OCI-LY1 (cell line): ENCODE measurements at regions not wholly inside any gene's neighbourhood (a gene's known extent, or its start where the extent isn't known, plus 50 kb on each side); places are given as distances from the start of the nearest gene placed in this dataset.
"Not testable (repeated sequence)": the region's sequence is repeated elsewhere in the genome, so short reads cannot be mapped to it uniquely, and the experiment has no call there.

Experiments
- H2AFZ ChIP-seq: fragments of 200-600 bp; sonication (generic), shearing (Covaris generic); 2 replicates; pipeline ENCODE4 v1.6.0; 2014; ENCODE audit warnings: antibody characterized with exemption, mild to moderate bottlenecking, low read length
- H3F3A ChIP-seq: fragments of 200-600 bp; sonication (generic), shearing (Covaris generic); 2 replicates; pipeline ENCODE4 v1.6.0; 2014; ENCODE audit warnings: mild to moderate bottlenecking, antibody characterized with exemption, low read length, moderate library complexity; ENCODE audit not compliant: insufficient read depth
- H3K27ac ChIP-seq: fragments of 200-600 bp; sonication (generic); 2 replicates; pipeline ENCODE4 v1.5.1; 2014; ENCODE audit warnings: low read length, mixed run types, mild to moderate bottlenecking, low read depth; ENCODE audit not compliant: poor library complexity, severe bottlenecking
- H3K27me3 ChIP-seq: fragments of 200-600 bp; sonication (generic); 2 replicates; pipeline ENCODE4 v1.6.0; 2014; ENCODE audit warnings: antibody characterized with exemption, mild to moderate bottlenecking, low read length, moderate library complexity; ENCODE audit not compliant: insufficient read depth
- H3K36me3 ChIP-seq: fragments of 200-600 bp; sonication (generic); 2 replicates; pipeline ENCODE4 v1.6.1; 2014; ENCODE audit warnings: mild to moderate bottlenecking, antibody characterized with exemption, low read length, moderate library complexity, mixed read lengths; ENCODE audit not compliant: insufficient read depth
- H3K4me1 ChIP-seq: fragments of 200-600 bp; sonication (generic); 2 replicates; pipeline ENCODE4 v1.5.1; 2014; ENCODE audit warnings: mild to moderate bottlenecking, low read length, moderate library complexity; ENCODE audit not compliant: insufficient read depth, severe bottlenecking
- H3K4me2 ChIP-seq: fragments of 200-600 bp; sonication (generic), shearing (Covaris generic); 2 replicates; pipeline ENCODE4 v1.6.1; 2014; ENCODE audit warnings: low read length
- H3K4me3 ChIP-seq: fragments of 200-600 bp; sonication (generic); 2 replicates; pipeline ENCODE4 v1.5.1; 2014; ENCODE audit warnings: low read length, low read depth, mild to moderate bottlenecking, mixed read lengths; ENCODE audit not compliant: poor library complexity, severe bottlenecking
- H3K79me2 ChIP-seq: fragments of 200-600 bp; shearing (Covaris generic); 2 replicates; pipeline ENCODE4 v1.6.1; 2016; ENCODE audit warnings: mixed run types, low read length, mixed read lengths; ENCODE audit not compliant: insufficient read depth
- H3K9ac ChIP-seq: fragments of 200-600 bp; sonication (generic), shearing (Covaris generic); 2 replicates; pipeline ENCODE4 v1.6.1; 2014; ENCODE audit warnings: mild to moderate bottlenecking, low read length, mixed read lengths
- H3K9me2 ChIP-seq: fragments of 200-600 bp; sonication (generic), shearing (Covaris generic); 2 replicates; pipeline ENCODE4 v1.6.1; 2014; ENCODE audit warnings: low read depth, mild to moderate bottlenecking, low read length, mixed read lengths
- H3K9me3 ChIP-seq: fragments of 200-600 bp; shearing (Covaris generic); 2 replicates; pipeline ENCODE4 v1.6.1; 2014; ENCODE audit warnings: low read length, mixed read lengths
- H4K20me1 ChIP-seq: fragments of 200-600 bp; sonication (generic), shearing (Covaris generic); 2 replicates; pipeline ENCODE4 v1.6.0; 2016; ENCODE audit warnings: mild to moderate bottlenecking, low read length; ENCODE audit not compliant: insufficient read depth
- EZH2 ChIP-seq: fragments of 200-600 bp; sonication (generic), shearing (Covaris generic); IDR thresholded peaks from 2 replicates; pipeline ENCODE4 v1.8.0; 2017; ENCODE audit warnings: borderline replicate concordance, mixed run types, mild to moderate bottlenecking, antibody characterized with exemption, low read length, moderate library complexity, mixed read lengths
- TF ChIP-seq, protein P1 (sequence below): fragments of 200-600 bp; sonication (generic), shearing (Covaris generic); IDR thresholded peaks from 2 replicates; pipeline ENCODE4 v1.5.1; 2017; ENCODE audit warnings: mild to moderate bottlenecking, antibody characterized with exemption, low read length, moderate library complexity, mixed read lengths

DNA sequence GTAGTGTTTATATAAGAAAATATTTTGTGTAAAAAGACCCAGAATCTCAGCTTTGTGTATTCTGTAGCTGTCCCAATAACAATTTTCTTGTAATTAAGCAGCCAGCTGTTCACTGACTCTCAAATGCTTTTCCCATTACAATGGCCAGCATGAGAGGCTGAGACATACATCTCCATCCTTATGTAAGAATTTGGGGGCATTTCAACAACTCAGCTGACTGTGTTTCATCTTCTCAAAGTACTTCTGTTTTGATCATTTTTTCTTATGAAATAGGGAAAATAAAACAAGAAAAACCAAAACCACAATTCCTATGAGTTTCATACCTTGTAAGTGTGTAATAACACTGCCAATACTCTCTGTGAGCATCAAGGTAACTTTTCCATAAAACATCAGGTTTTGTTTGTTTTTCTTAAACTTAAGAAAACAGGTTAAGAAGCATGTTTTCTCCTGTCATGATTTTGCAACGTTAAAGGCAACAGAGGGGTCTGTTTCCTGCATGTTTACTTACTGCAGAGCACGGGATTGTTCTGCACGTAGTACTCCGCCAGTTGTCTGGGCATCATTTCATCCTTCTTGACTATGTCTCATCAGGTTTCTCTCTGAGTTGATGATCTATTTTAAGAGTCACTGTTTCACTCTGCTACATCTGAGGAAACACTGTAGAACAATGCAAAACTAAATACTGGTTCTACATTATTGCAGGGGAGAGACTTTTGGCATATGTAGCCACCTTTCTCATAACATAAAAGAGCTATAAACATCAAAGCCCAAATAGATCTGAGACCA lies 62.9 kb upstream of the CYRIA start:
- Histone ChIP-seq H3K4me1 (peaks cover 17% of the 10 kb centered on the region), H3K27me3 (no peaks in the 10 kb centered on the region), H3K9me3 (no peaks in the 10 kb centered on the region), H3K9ac (no peak overlapping the region), H3K27ac (no peak overlapping the region), H3K79me2 (no peaks in the 10 kb centered on the region), H3K9me2 (no peaks in the 10 kb centered on the region), H3K36me3 (no peaks in the 10 kb centered on the region), H3F3A (no peaks in the 10 kb centered on the region), H4K20me1 (no peaks in the 10 kb centered on the region), H2AFZ (no peak overlapping the region), H3K4me3 (no peak overlapping the region), H3K4me2 (peak overlapping the region; percentile 33; the same call in 1 of the 2 replicates)
- TF ChIP-seq, protein P1, sequence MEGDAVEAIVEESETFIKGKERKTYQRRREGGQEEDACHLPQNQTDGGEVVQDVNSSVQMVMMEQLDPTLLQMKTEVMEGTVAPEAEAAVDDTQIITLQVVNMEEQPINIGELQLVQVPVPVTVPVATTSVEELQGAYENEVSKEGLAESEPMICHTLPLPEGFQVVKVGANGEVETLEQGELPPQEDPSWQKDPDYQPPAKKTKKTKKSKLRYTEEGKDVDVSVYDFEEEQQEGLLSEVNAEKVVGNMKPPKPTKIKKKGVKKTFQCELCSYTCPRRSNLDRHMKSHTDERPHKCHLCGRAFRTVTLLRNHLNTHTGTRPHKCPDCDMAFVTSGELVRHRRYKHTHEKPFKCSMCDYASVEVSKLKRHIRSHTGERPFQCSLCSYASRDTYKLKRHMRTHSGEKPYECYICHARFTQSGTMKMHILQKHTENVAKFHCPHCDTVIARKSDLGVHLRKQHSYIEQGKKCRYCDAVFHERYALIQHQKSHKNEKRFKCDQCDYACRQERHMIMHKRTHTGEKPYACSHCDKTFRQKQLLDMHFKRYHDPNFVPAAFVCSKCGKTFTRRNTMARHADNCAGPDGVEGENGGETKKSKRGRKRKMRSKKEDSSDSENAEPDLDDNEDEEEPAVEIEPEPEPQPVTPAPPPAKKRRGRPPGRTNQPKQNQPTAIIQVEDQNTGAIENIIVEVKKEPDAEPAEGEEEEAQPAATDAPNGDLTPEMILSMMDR: no peak
- TF ChIP-seq EZH2: no peak

DNA sequence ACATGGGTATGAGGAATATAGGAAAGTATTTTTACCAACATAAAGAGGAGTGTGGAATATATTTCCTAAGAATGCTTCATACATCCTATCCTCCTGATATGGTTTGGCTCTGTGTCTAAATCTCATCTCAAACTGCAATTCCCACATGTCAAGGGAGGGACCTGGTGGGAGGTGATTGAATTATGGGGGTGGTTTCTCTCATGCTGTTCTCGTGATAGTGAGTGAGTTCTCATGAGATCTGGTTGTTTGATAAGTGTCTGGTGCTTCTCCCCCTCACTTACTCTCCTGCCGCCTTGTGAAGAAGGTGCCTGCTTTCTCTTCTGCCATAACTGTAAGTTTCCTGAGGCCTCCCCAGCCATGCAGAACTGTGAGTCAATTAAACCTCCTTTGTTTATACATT lies 62.2 kb upstream of the CYRIA start:
- H3K36me3 ChIP-seq, H3K4me3 ChIP-seq, H2AFZ ChIP-seq, H4K20me1 ChIP-seq, H3K9me2 ChIP-seq, H3K27ac ChIP-seq, H3K9me3 ChIP-seq, H3K79me2 ChIP-seq, H3K4me2 ChIP-seq, H3K9ac ChIP-seq, H3F3A ChIP-seq, H3K27me3 ChIP-seq: not testable (repeated sequence)
- H3K4me1 ChIP-seq: peaks cover 17% of the 10 kb centered on the region

DNA sequence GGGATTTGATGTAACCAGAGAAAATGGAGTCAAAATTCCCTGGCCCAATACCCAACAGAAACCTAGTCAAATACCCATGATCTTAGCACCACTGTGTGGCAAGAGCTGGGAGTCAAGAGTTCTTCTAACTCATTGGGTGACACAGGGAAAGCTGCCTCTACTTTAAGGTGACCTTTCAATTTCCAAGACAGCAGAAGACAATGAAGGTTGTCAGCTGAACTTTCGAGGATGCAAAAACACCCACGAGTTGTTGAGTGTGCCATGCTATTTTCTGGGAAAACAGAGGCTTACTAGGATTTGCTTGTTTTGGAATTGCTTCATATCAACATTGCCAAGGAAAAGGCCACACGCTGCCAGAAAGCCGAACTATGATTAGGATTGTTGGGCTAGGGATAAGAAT lies 61.6 kb upstream of the CYRIA start:
- Histone ChIP-seq H3K4me1 (peaks cover 17% of the 10 kb centered on the region), H2AFZ (no peak overlapping the region), H3K9me2 (no peaks in the 10 kb centered on the region), H4K20me1 (no peaks in the 10 kb centered on the region), H3K4me2 (no peak overlapping the region), H3K27me3 (no peaks in the 10 kb centered on the region), H3K79me2 (no peaks in the 10 kb centered on the region), H3K9me3 (no peaks in the 10 kb centered on the region), H3K36me3 (no peaks in the 10 kb centered on the region), H3F3A (no peaks in the 10 kb centered on the region), H3K27ac (no peak overlapping the region), H3K4me3 (no peak overlapping the region), H3K9ac (no peak overlapping the region)
- TF ChIP-seq, protein P1: peak; percentile 15; the same call in 1 of the 2 replicates
- TF ChIP-seq EZH2: no peak

DNA sequence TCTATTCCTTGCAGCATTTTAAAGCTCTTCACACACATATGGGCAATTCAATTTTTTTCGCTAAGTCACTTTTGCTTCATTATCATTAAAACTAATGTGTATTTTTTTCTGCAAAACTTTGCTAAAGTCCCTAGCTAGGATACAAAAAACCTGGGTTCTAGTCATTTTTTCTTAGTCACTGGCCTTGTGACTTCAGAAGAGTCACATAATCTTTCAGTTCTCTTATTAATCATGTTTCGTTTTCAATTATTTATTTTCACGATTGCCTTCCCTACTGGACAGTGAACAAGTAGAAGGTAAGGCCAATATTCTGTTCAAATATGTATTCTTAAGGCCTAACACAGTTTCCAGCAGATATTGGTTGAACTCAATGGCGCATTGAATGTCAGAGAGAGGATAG lies 60.9 kb upstream of the CYRIA start:
- Histone ChIP-seq H3K27ac (no peak overlapping the region), H3K9me2 (no peaks in the 10 kb centered on the region), H3F3A (no peaks in the 10 kb centered on the region), H3K36me3 (no peaks in the 10 kb centered on the region), H3K9ac (no peak overlapping the region), H3K27me3 (no peaks in the 10 kb centered on the region), H4K20me1 (no peaks in the 10 kb centered on the region), H3K79me2 (no peaks in the 10 kb centered on the region), H3K4me3 (no peak overlapping the region), H2AFZ (no peak overlapping the region), H3K4me1 (peaks cover 17% of the 10 kb centered on the region), H3K4me2 (no peak overlapping the region), H3K9me3 (no peaks in the 10 kb centered on the region)
- no peak for TF ChIP-seq EZH2
- TF ChIP-seq, protein P1: no peak
